GM12892 (cell line): ENCODE measurements at regions not wholly inside any gene's neighbourhood (a gene's known extent, or its start where the extent isn't known, plus 50 kb on each side); places are given as distances from the start of the nearest gene placed in this dataset.
"Not testable (repeated sequence)": the region's sequence is repeated elsewhere in the genome, so short reads cannot be mapped to it uniquely, and the experiment has no call there.

ENCODE experiments used
- DNase-seq: peaks from one replicate; pipeline ENCODE4 v3.0.0; 2011; ENCODE audit not compliant: insufficient read length
- FAIRE-seq: peaks from 2 replicates; lab custom pipeline; 2011; peaks lifted over from hg19 to GRCh38; lab: Jason Lieb, UNC
- POLR2A ChIP-seq: IDR thresholded peaks from 2 replicates; pipeline ENCODE4 v1.6.1; 2011; ENCODE audit warnings: low read depth, low read length, control low read depth
- POLR2AphosphoS5 ChIP-seq: IDR thresholded peaks from 2 replicates; pipeline ENCODE4 v1.6.1; 2011; ENCODE audit warnings: low read depth, low read length, control low read depth
- TAF1 ChIP-seq: IDR thresholded peaks from 2 replicates; pipeline ENCODE4 v1.6.1; 2011; ENCODE audit warnings: low read depth, mild to moderate bottlenecking, control low read depth, low read length, borderline replicate concordance

DNA sequence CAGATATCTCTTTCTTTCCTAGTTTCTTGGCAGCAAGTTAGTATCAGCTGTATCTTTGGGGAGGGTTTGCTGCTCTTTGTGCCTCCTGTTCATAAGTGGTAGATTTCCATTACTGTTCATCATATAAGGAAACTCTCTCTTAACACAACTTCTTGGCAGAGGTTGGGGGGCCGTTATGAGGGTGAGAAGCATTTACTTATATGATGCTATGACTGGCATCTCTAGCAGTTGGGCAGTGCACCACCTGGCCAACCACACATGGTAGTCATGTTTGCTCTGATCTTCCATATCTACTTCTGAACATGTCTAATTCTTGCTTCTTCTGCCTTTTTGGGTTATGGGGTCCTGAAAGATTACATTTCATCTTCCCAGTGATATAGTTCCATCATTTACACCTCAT, 282.2 kb downstream of the CYRIA start:
- FAIRE-seq (no peak), DNase-seq (no peak)
- TF ChIP-seq POLR2AphosphoS5 (no peak), POLR2A (no peak), TAF1 (no peak)

- TF ChIP-seq POLR2AphosphoS5 (no peak), TAF1 (no peak), POLR2A (no peak)
- no peak for DNase-seq
- no peak for FAIRE-seq
These were observed 283.2 kb downstream of the CYRIA start for GRCh38 chr2:16382451-16382850.

DNA sequence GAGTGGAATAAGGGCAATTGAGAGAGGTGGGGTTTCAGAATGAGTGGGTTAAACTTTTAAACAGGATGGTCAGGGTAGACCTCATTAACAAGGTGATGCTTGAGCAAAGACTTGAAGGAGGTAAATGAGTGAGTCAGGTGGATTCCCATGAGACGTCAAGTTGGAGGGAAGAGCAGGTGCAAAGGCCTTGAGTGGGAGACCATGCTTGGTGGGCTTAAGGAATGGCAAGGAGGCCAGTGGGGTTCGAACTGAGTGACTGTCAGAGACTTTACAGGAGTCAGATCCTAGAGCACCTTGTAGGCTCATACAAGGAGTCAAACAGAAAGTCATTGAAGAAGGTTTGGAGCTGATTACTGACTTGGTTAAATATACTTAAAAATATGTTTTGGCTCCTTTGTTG, 284.1 kb downstream of the CYRIA start:
- no peak for TF ChIP-seq POLR2AphosphoS5
- TF ChIP-seq TAF1 = no peak
- no peak for FAIRE-seq
- no peak for DNase-seq

DNA sequence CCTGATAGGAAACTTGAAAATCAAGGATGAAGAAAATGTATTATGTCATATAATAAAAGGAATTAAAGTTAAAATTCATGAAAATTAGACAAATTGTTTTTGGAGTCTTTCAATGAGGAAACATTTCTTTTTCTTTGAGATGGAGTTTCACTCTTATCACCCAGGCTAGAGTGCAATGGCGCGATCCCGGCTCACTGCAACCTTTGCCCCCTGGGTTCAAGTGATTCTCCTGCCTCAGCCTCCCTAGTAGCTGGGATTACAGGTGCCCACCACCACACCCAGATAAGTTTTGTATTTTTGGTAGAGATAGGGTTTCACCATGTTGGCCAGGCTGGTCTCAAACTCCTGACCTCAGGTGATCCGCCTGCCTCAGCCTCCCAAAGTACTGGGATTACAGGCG, 285.7 kb downstream of the CYRIA start:
- not testable (repeated sequence) for FAIRE-seq, DNase-seq

GRCh38 chr2:16379061-16379460, 286.6 kb downstream of the CYRIA start:
- DNase-seq, FAIRE-seq: not testable (repeated sequence)

DNA sequence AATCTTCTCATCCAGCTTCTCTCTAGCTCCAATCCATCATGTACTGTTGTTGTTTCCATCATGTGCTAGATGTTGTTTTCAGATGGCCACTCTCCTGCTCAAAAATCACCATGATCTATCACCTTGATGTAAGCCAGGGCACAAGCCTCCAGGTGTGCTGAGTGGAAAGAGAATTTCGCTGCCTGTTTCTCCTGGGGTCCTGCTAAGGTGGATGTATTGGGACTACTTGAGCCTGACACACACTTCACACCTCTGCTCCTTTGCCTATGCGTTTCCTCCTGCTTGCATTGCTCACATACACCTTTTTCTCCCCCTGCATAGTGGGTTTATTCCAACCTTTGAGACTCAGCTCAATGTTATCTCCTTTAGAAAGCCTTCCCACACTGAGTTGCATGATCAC, 287.6 kb downstream of the CYRIA start:
- FAIRE-seq (no peak), DNase-seq (no peak)
- TF ChIP-seq POLR2AphosphoS5 = no peak
- no peak for TF ChIP-seq POLR2A
- no peak for TF ChIP-seq TAF1

DNA sequence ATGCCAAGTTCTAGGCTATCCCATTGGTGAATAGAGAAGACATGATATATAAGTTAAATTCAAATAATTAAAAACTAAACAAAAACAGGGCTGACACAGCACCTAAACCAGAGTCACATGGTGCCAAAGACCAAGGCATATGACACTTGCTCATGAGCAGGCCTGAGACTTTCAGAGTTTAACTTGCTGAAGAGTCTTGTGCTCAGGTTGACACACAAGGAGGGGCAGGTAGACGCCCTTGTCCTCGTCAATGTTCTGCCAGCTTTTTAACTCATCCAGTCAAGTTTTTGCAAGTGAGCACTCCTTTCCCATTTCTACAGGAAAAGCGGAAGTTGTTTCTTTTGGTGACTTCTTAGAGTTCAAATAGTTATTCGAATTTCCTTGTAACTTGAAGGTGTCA, 289.7 kb downstream of the CYRIA start:
- DNase-seq = no peak
- no peak for FAIRE-seq
- TF ChIP-seq POLR2A (no peak), TAF1 (no peak), POLR2AphosphoS5 (no peak)

DNA sequence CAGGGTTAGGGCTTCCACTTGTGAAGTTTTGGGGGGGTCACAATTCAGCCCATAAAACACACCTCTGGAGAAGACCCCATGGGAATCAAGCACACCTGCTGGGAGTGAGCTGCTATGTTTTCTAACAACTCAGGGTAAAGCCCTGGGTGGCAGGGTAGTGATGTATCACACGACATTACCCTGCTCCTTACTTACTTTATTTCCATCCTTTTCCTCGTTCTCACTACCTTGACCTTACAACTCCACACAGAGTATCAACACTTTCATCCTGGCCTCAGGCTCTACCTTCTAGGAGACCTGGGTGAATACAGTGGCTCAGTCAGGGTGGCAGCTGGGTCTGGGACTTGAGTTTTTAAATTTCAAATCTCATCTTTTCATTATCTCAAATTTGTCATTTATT, 290.3 kb downstream of the CYRIA start:
- no peak for DNase-seq
- FAIRE-seq = no peak

GRCh38 chr2:16374671-16375070, 291.0 kb downstream of the CYRIA start:
- FAIRE-seq = no peak
- TF ChIP-seq TAF1 (no peak), POLR2A (no peak), POLR2AphosphoS5 (no peak)
- no peak for DNase-seq

More for the DNA sequence above, 290.3 kb downstream of the CYRIA start:
- no peak for TF ChIP-seq POLR2AphosphoS5
- no peak for TF ChIP-seq POLR2A
- TF ChIP-seq TAF1 = no peak

DNA sequence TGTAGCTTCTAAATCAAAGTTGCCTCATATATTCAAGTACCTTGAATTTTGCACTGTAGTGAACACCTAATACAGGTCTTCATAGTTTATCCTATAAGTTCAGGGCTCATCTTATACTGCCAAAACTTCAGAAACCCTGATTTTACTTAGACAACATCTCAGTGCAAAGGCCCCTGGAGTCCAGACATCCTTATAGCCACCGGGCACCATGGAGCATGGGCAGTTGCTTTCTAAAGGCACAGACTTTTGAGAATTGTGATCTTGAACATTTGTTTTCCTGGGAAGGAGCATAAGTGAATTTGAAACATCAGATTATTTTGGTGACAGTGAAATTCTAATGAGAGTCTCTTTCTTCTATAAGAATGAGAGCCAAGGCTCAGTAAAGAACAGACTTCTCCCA, 292.3 kb downstream of the CYRIA start:
- DNase-seq (no peak), FAIRE-seq (no peak)
- TF ChIP-seq POLR2AphosphoS5 (no peak), POLR2A (no peak), TAF1 (no peak)

DNA sequence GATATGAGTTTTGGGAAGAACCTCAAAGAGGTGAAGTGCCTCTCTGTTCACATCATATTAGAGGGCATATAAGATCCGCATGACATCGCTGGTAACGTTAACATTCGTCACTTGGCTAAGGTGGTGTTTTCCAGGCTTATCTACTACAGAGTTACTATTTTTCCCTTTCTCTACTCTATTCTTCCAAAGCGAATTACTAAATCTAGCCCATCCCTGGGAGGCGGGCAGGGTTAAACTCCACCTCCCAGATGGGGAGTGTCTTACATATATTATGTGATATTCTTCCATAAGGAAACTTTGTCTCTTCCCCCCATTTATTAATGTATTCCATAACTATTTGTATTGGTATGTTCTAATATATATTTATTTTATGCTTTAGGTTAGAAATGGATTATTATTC, 293.9 kb downstream of the CYRIA start:
- TF ChIP-seq TAF1 = no peak
- no peak for TF ChIP-seq POLR2A
- no peak for TF ChIP-seq POLR2AphosphoS5
- no peak for FAIRE-seq
- no peak for DNase-seq

DNA sequence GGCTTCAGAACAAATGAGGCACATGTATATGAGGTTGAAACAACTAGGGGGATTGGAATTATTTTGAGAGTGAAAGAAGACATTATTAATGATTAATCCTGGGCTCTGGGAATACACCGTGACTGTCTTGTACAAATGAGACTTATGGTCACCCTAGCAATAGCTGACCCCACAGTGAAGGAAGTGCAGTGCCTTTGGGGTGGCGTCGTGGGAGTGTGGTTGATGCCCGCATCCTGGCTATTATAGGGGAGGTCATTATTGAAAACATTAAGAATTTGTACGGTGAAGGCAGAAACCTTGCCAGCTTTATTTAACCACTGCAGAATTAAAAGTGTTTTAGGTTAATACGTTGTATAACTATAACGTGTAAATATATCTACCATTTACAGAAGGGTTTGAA, 296.7 kb downstream of the CYRIA start:
- TF ChIP-seq POLR2A (no peak), POLR2AphosphoS5 (no peak), TAF1 (no peak)
- DNase-seq (no peak), FAIRE-seq (no peak)

- FAIRE-seq = no peak
- DNase-seq = no peak
- TF ChIP-seq POLR2AphosphoS5 (no peak), TAF1 (no peak), POLR2A (no peak)
These were observed 297.3 kb downstream of the CYRIA start for GRCh38 chr2:16368328-16368727.

DNA sequence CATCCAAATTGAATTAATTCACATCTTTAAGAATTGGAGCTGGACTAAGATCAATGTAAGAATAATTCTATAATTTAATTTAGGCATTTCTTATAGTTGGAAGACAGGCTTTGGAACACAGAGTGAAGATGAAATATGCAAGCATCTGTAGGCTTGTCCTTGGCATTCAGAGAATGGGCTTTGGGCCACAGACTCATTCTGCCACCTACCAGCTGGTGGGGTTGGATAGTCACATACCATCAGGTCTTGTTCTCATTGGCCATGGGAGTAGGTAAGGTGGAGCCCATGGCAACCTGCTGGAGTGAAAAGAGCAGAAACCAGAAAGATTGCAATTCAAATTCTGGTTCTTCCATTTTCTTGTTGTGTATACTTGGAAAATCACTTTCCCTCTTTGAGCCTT, 300.3 kb downstream of the CYRIA start:
- DNase-seq (no peak), FAIRE-seq (no peak)
- TF ChIP-seq TAF1 = no peak
- no peak for TF ChIP-seq POLR2A
- TF ChIP-seq POLR2AphosphoS5 = no peak
